A549 (cell line): ENCODE measurements at regions not wholly inside any gene's neighbourhood (a gene's known extent, or its start where the extent isn't known, plus 50 kb on each side); places are given as distances from the start of the nearest gene placed in this dataset.
"Not testable (repeated sequence)": the region's sequence is repeated elsewhere in the genome, so short reads cannot be mapped to it uniquely, and the experiment has no call there.

Source experiments
- ATAC-seq, 2 experiments: fragments of 200-7000 bp in 1 of 2; fragments of >200 bp in 1 of 2; cut with Nextera tagmentation in 1 of 2; cut with Tn5 transposase in 1 of 2; 3 replicates each; pipeline versions ENCODE4 v1.8.0 to v1.9.1; 2018 to 2020; ENCODE audit warnings: mild to moderate bottlenecking in 1 of 2, moderate library complexity in 1 of 2
- CTCF ChIA-PET: fragments of 300-600 bp; sonication (Branson Sonifier 250); formaldehyde crosslinking; extraction: SDS; loops from one replicate; lab custom pipeline; 2021; ENCODE audit warnings: antibody characterized with exemption, inconsistent platforms; lab: Yijun Ruan, JAX
- POLR2A ChIA-PET: fragments of 350-600 bp; formaldehyde crosslinking; extraction: SDS; loops from one replicate; lab custom pipeline; 2021; ENCODE audit warnings: antibody characterized with exemption, inconsistent platforms; lab: Yijun Ruan, JAX
- DNase-seq, 2 experiments: peaks; one replicate each; pipeline versions ENCODE4 v3.0.0 to v3.0.0-alpha.2; 2011 to 2016; ENCODE audit warnings: low read depth in 1 of 2, low spot score in 1 of 2
- FAIRE-seq: peaks from 2 replicates; lab custom pipeline; 2011; peaks lifted over from hg19 to GRCh38; lab: Jason Lieb, UNC
- H3K27ac ChIP-seq, 2 experiments: fragments of >200 bp; sonication (Bioruptor Twin); formaldehyde crosslinking; 3 replicates each; pipeline ENCODE4 v1.5.1; 2016 to 2017
- H3K4me1 ChIP-seq: fragments of >200 bp; sonication (Bioruptor Twin); formaldehyde crosslinking; 3 replicates; pipeline ENCODE4 v1.6.1; 2016
- H3K4me2 ChIP-seq: fragments of >200 bp; sonication (Bioruptor Twin); formaldehyde crosslinking; 3 replicates; pipeline ENCODE4 v1.6.1; 2016
- H3K4me3 ChIP-seq: fragments of >200 bp; sonication (Bioruptor Twin); formaldehyde crosslinking; 3 replicates; pipeline ENCODE4 v1.5.1; 2016
- H3K9me3 ChIP-seq: fragments of >200 bp; sonication (Bioruptor Twin); formaldehyde crosslinking; 3 replicates; pipeline ENCODE4 v1.6.1; 2016
- BHLHE40 ChIP-seq: IDR thresholded peaks from 2 replicates; pipeline ENCODE4 v1.6.1; 2012; ENCODE audit warnings: low read depth, low read length, inconsistent platforms
- CBX2 ChIP-seq: fragments of 200-600 bp; sonication (generic); IDR thresholded peaks from 2 replicates; pipeline ENCODE4 v1.6.1; 2016; ENCODE audit warnings: low read depth, mild to moderate bottlenecking, borderline replicate concordance
- CBX8 ChIP-seq: fragments of 200-600 bp; sonication (generic); IDR thresholded peaks from 2 replicates; pipeline ENCODE4 v1.6.1; 2016
- CHD2 ChIP-seq: fragments of 150-350 bp; IDR thresholded peaks from 2 replicates; pipeline ENCODE4 v1.6.1; 2014; ENCODE audit warnings: low read length; ENCODE audit not compliant: partially characterized antibody
- EHMT2 ChIP-seq: fragments of 200-600 bp; sonication (generic); IDR thresholded peaks from 2 replicates; pipeline ENCODE4 v1.6.1; 2016; ENCODE audit warnings: antibody characterized with exemption, low read depth, mild to moderate bottlenecking, moderate library complexity
- HMGXB4 ChIP-seq: fragments of 250-450 bp; sonication (Bioruptor Pico); IDR thresholded peaks from 2 replicates; pipeline ENCODE4 v1.5.0; 2021; ENCODE audit warnings: mild to moderate bottlenecking, moderate library complexity, borderline replicate concordance
- MAFK ChIP-seq: fragments of 450-650 bp; IDR thresholded peaks from 2 replicates; pipeline ENCODE4 v1.6.1; 2014; ENCODE audit not compliant: partially characterized antibody
- MAZ ChIP-seq: fragments of 150-350 bp; IDR thresholded peaks from 2 replicates; pipeline ENCODE4 v1.6.1; 2014; ENCODE audit warnings: antibody characterized with exemption, low read depth, low read length, borderline replicate concordance
- POLR2A ChIP-seq: IDR thresholded peaks from 2 replicates; pipeline ENCODE4 v1.6.1; 2012; ENCODE audit warnings: mild to moderate bottlenecking, low read length
- RAD21 ChIP-seq, 2 experiments: fragments of >200 bp in 1 of 2; sonication (Bioruptor Twin) in 1 of 2; formaldehyde crosslinking in 1 of 2; IDR thresholded peaks in 1 of 2; conservative IDR thresholded peaks in 1 of 2; 2 replicates in 1 of 2; 3 replicates in 1 of 2; pipeline ENCODE4 v1.6.1; 2012 to 2018; ENCODE audit warnings: inconsistent platforms in 1 of 2
- RCOR1 ChIP-seq: fragments of 150-350 bp; IDR thresholded peaks from 2 replicates; pipeline ENCODE4 v1.6.1; 2014; ENCODE audit warnings: antibody characterized with exemption, low read length, low read depth
- SMC3 ChIP-seq: fragments of >200 bp; sonication (Bioruptor Twin); formaldehyde crosslinking; IDR thresholded peaks from 3 replicates; pipeline ENCODE4 v1.6.1; 2018; ENCODE audit warnings: inconsistent platforms
- TFCP2L1 ChIP-seq: fragments of 250-450 bp; sonication (Bioruptor Pico); IDR thresholded peaks from 2 replicates; pipeline ENCODE4 v1.5.0; 2021; ENCODE audit warnings: mild to moderate bottlenecking
- WGBS: methylation state at CpG from one replicate; pipeline ENCODE4 v1.1.6; 2017; ENCODE audit errors: missing lambda C conversion rate; 5-methylcytosine and 5-hydroxymethylcytosine counted together
- TF ChIP-seq, protein P1 (sequence below): IDR thresholded peaks from 2 replicates; pipeline ENCODE4 v1.6.1; 2012
- TF ChIP-seq, protein P2 (sequence below): fragments of 450-650 bp; IDR thresholded peaks from 2 replicates; pipeline ENCODE4 v1.6.1; 2014; ENCODE audit warnings: antibody characterized with exemption
- TF ChIP-seq, protein P3 (sequence below): fragments of 250-450 bp; sonication (Bioruptor Pico); IDR thresholded peaks from 2 replicates; pipeline ENCODE4 v1.5.0; 2020; ENCODE audit warnings: low read depth, mild to moderate bottlenecking, moderate library complexity

- DNase-seq (no peak), ATAC-seq (no peak), FAIRE-seq (no peak)
- WGBS = 72% methylated on average over 1 of the region's 1 CpG
- H3K9me3 ChIP-seq = no peaks in the 10 kb centered on the region
- TF ChIP-seq SMC3 (no peak), HMGXB4 (CRISPR knock-in tag) (no peak), TFCP2L1 (no peak), RCOR1 (no peak), CBX2 (no peak), BHLHE40 (no peak), CHD2 (no peak), MAFK (no peak), POLR2A (no peak), CBX8 (no peak), RAD21 (conservative IDR thresholded peaks at IDR 0.05 in 1 of 2, IDR thresholded peaks at IDR 0.05 in 1 of 2) (no peak), EHMT2 (no peak), MAZ (no peak)
- TF ChIP-seq, protein P1, sequence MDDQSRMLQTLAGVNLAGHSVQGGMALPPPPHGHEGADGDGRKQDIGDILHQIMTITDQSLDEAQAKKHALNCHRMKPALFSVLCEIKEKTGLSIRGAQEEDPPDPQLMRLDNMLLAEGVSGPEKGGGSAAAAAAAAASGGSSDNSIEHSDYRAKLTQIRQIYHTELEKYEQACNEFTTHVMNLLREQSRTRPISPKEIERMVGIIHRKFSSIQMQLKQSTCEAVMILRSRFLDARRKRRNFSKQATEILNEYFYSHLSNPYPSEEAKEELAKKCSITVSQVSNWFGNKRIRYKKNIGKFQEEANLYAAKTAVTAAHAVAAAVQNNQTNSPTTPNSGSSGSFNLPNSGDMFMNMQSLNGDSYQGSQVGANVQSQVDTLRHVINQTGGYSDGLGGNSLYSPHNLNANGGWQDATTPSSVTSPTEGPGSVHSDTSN = no peak
- TF ChIP-seq, protein P2, sequence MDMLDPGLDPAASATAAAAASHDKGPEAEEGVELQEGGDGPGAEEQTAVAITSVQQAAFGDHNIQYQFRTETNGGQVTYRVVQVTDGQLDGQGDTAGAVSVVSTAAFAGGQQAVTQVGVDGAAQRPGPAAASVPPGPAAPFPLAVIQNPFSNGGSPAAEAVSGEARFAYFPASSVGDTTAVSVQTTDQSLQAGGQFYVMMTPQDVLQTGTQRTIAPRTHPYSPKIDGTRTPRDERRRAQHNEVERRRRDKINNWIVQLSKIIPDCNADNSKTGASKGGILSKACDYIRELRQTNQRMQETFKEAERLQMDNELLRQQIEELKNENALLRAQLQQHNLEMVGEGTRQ = no peak
- TF ChIP-seq, protein P3, sequence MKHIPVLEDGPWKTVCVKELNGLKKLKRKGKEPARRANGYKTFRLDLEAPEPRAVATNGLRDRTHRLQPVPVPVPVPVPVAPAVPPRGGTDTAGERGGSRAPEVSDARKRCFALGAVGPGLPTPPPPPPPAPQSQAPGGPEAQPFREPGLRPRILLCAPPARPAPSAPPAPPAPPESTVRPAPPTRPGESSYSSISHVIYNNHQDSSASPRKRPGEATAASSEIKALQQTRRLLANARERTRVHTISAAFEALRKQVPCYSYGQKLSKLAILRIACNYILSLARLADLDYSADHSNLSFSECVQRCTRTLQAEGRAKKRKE (CRISPR knock-in tag) = no peak
- CTCF ChIA-PET = no interaction called here
- H3K27ac ChIP-seq = no peak overlapping the region
- H3K4me3 ChIP-seq = no peak overlapping the region
- peaks cover 9% of the 10 kb centered on the region for H3K4me1 ChIP-seq
- POLR2A ChIA-PET = no interaction called here
- no peak overlapping the region for H3K4me2 ChIP-seq
Measured at GRCh38 chr6:141460743-141461484, 671.8 kb upstream of the GJE1 start.

GRCh38 chr6:141460245-141460644 lies 672.5 kb upstream of the GJE1 start:
- H3K4me2 ChIP-seq, H3K27ac ChIP-seq, ATAC-seq, POLR2A ChIA-PET, H3K4me1 ChIP-seq, DNase-seq, H3K9me3 ChIP-seq, H3K4me3 ChIP-seq, FAIRE-seq, CTCF ChIA-PET: not testable (repeated sequence)
- WGBS = 79% methylated on average over 5 of the region's 5 CpGs

DNA sequence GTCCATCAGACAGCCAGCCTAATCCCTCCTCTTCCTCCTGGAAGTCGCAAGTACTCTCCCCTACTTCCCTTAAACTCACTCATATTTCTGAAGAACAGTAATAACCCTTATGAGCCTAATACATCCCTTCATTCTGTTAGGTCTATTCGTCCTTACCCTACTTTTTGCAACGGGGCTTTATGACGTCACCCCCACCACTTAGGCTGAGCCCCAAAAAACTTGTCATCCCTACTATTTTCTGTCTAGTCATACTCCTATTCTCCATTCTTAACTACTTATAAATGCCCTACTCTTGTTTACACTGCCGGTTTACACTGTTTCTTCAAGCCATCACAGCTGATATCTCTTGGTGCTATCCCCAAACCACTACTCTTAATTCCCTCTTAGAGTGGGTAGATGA lies 674.7 kb upstream of the GJE1 start:
- H3K4me3 ChIP-seq, H3K27ac ChIP-seq, ATAC-seq, H3K9me3 ChIP-seq, POLR2A ChIA-PET, DNase-seq, H3K4me2 ChIP-seq, CTCF ChIA-PET, H3K4me1 ChIP-seq, FAIRE-seq: not testable (repeated sequence)
- WGBS = 92% methylated on average over 5 of the region's 5 CpGs
